ENCODE measurements at regions not wholly inside any gene's neighbourhood (a gene's known extent, or its start where the extent isn't known, plus 50 kb on each side); places are given as distances from the start of the nearest gene placed in this dataset.
"Not testable (repeated sequence)": the region's sequence is repeated elsewhere in the genome, so short reads cannot be mapped to it uniquely, and the experiment has no call there.

- not testable (repeated sequence) for DNase-seq
These were observed 112.6 kb downstream of the CRLF3 start for GRCh38 chr17:30711626-30712507.

- not testable (repeated sequence) for DNase-seq
These were observed 113.3 kb downstream of the CRLF3 start for GRCh38 chr17:30711176-30711575.

- not testable (repeated sequence) for DNase-seq
These were observed 114.0 kb downstream of the CRLF3 start for GRCh38 chr17:30710276-30711088.

GRCh38 chr17:30709561-30710275 is 114.8 kb downstream of the CRLF3 start:
- not testable (repeated sequence) for DNase-seq

- not testable (repeated sequence) for DNase-seq
These were observed 115.4 kb downstream of the CRLF3 start for GRCh38 chr17:30709096-30709495.

GRCh38 chr17:30708241-30709078 is 116.0 kb downstream of the CRLF3 start:
- DNase-seq, result peak; percentile 86 to 87

GRCh38 chr17:30707724-30708240 is 116.7 kb downstream of the CRLF3 start:
- DNase-seq, result peak in 1 of 2 experiments; percentile 62

GRCh38 chr17:30706461-30707335 is 117.8 kb downstream of the CRLF3 start:
- DNase-seq, result not testable (repeated sequence)

- not testable (repeated sequence) for DNase-seq
These were observed 118.5 kb downstream of the CRLF3 start for GRCh38 chr17:30706004-30706403.

- no peak for DNase-seq
These were observed 122.9 kb downstream of the CRLF3 start for GRCh38 chr17:30701498-30701989.

- DNase-seq, result not testable (repeated sequence)
These were observed 123.7 kb downstream of the CRLF3 start for GRCh38 chr17:30700833-30701232.

GRCh38 chr17:30697619-30698460 is 126.7 kb downstream of the CRLF3 start:
- DNase-seq, result peak in 1 of 2 experiments; percentile 69

- no peak for DNase-seq
These were observed 128.3 kb downstream of the CRLF3 start for GRCh38 chr17:30696234-30696633.

- not testable (repeated sequence) for DNase-seq
These were observed 129.2 kb downstream of the CRLF3 start for GRCh38 chr17:30695265-30695811.

- DNase-seq, result not testable (repeated sequence)
These were observed 130.7 kb downstream of the CRLF3 start for GRCh38 chr17:30693772-30694171.

- not testable (repeated sequence) for DNase-seq
These were observed 135.1 kb downstream of the CRLF3 start for GRCh38 chr17:30689266-30690000.

- DNase-seq, result not testable (repeated sequence)
These were observed 137.7 kb downstream of the CRLF3 start for GRCh38 chr17:30686538-30687479.

Measured in NCI-H1930 (cell line).